ENCODE measurements at regions not wholly inside any gene's neighbourhood (a gene's known extent, or its start where the extent isn't known, plus 50 kb on each side); places are given as distances from the start of the nearest gene placed in this dataset.
"Not testable (repeated sequence)": the region's sequence is repeated elsewhere in the genome, so short reads cannot be mapped to it uniquely, and the experiment has no call there.

GRCh38 chr5:135279328-135279727 lies 119.7 kb downstream of the MACROH2A1 start:
- no peak for DNase-seq (ENCODE audit: low read depth in 2 of 2)

- no peak for DNase-seq (ENCODE audit: low read depth in 2 of 2)
These were observed 122.9 kb downstream of the MACROH2A1 start for GRCh38 chr5:135276151-135276550.

- DNase-seq (ENCODE audit: low read depth in 2 of 2): no peak
These were observed 125.8 kb downstream of the MACROH2A1 start for GRCh38 chr5:135273212-135273611.

- DNase-seq (ENCODE audit: low read depth in 2 of 2): no peak
These were observed 126.7 kb downstream of the MACROH2A1 start for GRCh38 chr5:135272311-135272805.

- DNase-seq (ENCODE audit: low read depth in 2 of 2): no peak
These were observed 127.3 kb downstream of the MACROH2A1 start for GRCh38 chr5:135271533-135272310.

GRCh38 chr5:135269931-135270421 lies 129.1 kb downstream of the MACROH2A1 start:
- no peak for DNase-seq (ENCODE audit: low read depth in 2 of 2)

- DNase-seq (ENCODE audit: low read depth in 2 of 2): no peak
These were observed 129.8 kb downstream of the MACROH2A1 start for GRCh38 chr5:135269199-135269598.

GRCh38 chr5:135266975-135267374 lies 132.1 kb downstream of the MACROH2A1 start:
- DNase-seq (ENCODE audit: low read depth in 2 of 2): no peak

- no peak for DNase-seq (ENCODE audit: low read depth in 2 of 2)
These were observed 132.8 kb downstream of the MACROH2A1 start for GRCh38 chr5:135266303-135266635.

GRCh38 chr5:135265497-135266302 lies 133.3 kb downstream of the MACROH2A1 start:
- DNase-seq (ENCODE audit: low read depth in 2 of 2): no peak

GRCh38 chr5:135264451-135265440 lies 134.3 kb downstream of the MACROH2A1 start:
- DNase-seq (ENCODE audit: low read depth in 2 of 2): no peak

GRCh38 chr5:135263022-135263668 lies 135.9 kb downstream of the MACROH2A1 start:
- DNase-seq (ENCODE audit: low read depth in 2 of 2): no peak

- DNase-seq (ENCODE audit: low read depth in 2 of 2): no peak
These were observed 136.7 kb downstream of the MACROH2A1 start for GRCh38 chr5:135262364-135262763.

- DNase-seq (ENCODE audit: low read depth in 2 of 2): not testable (repeated sequence)
These were observed 138.9 kb downstream of the MACROH2A1 start for GRCh38 chr5:135260108-135260507.

- no peak for DNase-seq (ENCODE audit: low read depth in 2 of 2)
These were observed 143.4 kb downstream of the MACROH2A1 start for GRCh38 chr5:135255461-135256178.

- no peak for DNase-seq (ENCODE audit: low read depth in 2 of 2)
These were observed 144.8 kb downstream of the MACROH2A1 start for GRCh38 chr5:135254183-135254582.

- no peak for DNase-seq (ENCODE audit: low read depth in 2 of 2)
These were observed 145.3 kb downstream of the MACROH2A1 start for GRCh38 chr5:135253601-135254178.

- DNase-seq (ENCODE audit: low read depth in 2 of 2): no peak
These were observed 147.9 kb downstream of the MACROH2A1 start for GRCh38 chr5:135251093-135251492.

- DNase-seq (ENCODE audit: low read depth in 2 of 2): no peak
These were observed 148.4 kb downstream of the MACROH2A1 start for GRCh38 chr5:135250671-135251070.

GRCh38 chr5:135249658-135250057 lies 149.4 kb downstream of the MACROH2A1 start:
- DNase-seq (ENCODE audit: low read depth in 2 of 2): no peak
